Neuronal stem cell (in vitro differentiated cells): ENCODE measurements at regions not wholly inside any gene's neighbourhood (a gene's known extent, or its start where the extent isn't known, plus 50 kb on each side); places are given as distances from the start of the nearest gene placed in this dataset.
A peak's percentile ranks its signal among the peaks of the same experiment; 100 is the strongest.

Experiments
- DNase-seq: peaks from one replicate; pipeline ENCODE4 v3.0.0-alpha.2; 2013; ENCODE audit warnings: low spot score
- H2AFZ ChIP-seq: one replicate; pipeline ENCODE4 v1.6.1; 2013; ENCODE audit warnings: mild to moderate bottlenecking, low read length, inconsistent platforms
- H2AK5ac ChIP-seq: 2 replicates; pipeline ENCODE4 v1.6.1; 2013; ENCODE audit warnings: low read depth, mild to moderate bottlenecking, inconsistent platforms, low read length, moderate library complexity, mixed read lengths
- H2BK120ac ChIP-seq: 2 replicates; pipeline ENCODE4 v1.6.1; 2013; ENCODE audit warnings: low read depth, mild to moderate bottlenecking, inconsistent platforms, low read length, moderate library complexity, mixed read lengths
- H2BK12ac ChIP-seq: one replicate; pipeline ENCODE4 v1.6.1; 2013; ENCODE audit warnings: low read length, inconsistent platforms
- H2BK15ac ChIP-seq: 2 replicates; pipeline ENCODE4 v1.6.1; 2013; ENCODE audit warnings: mild to moderate bottlenecking, low read length, inconsistent platforms, mixed read lengths
- H2BK5ac ChIP-seq: one replicate; pipeline ENCODE4 v1.6.1; 2013; ENCODE audit warnings: inconsistent platforms, mild to moderate bottlenecking, low read length, moderate library complexity
- H3K14ac ChIP-seq: one replicate; pipeline ENCODE4 v1.6.1; 2013; ENCODE audit warnings: low read length, inconsistent platforms
- H3K18ac ChIP-seq: 2 replicates; pipeline ENCODE4 v1.6.1; 2013; ENCODE audit warnings: low read length, inconsistent platforms
- H3K23ac ChIP-seq: 2 replicates; pipeline ENCODE4 v1.6.1; 2013; ENCODE audit warnings: low read depth, mild to moderate bottlenecking, mixed read lengths, low read length, inconsistent platforms; ENCODE audit not compliant: poor library complexity
- H3K27ac ChIP-seq: replicated peaks from 3 replicates; pipeline ENCODE4 v1.5.1; 2013; ENCODE audit warnings: low read length, inconsistent platforms
- H3K27me3 ChIP-seq, 3 experiments: 2 replicates each; pipeline ENCODE4 v1.6.1; 2013; ENCODE audit warnings: low read length in 3 of 3, mild to moderate bottlenecking in 2 of 3, inconsistent platforms in 1 of 3, low read depth in 1 of 3, mixed read lengths in 1 of 3, moderate library complexity in 1 of 3; ENCODE audit not compliant: control insufficient read depth in 3 of 3, insufficient read depth in 3 of 3
- H3K36me3 ChIP-seq, 2 donors: replicated peaks in 1 of 2; 2 replicates each; pipeline ENCODE4 v1.6.1; 2013; ENCODE audit warnings: low read length in 2 of 2; ENCODE audit not compliant: control insufficient read depth in 2 of 2, insufficient read depth in 2 of 2
- H3K4ac ChIP-seq: 2 replicates; pipeline ENCODE4 v1.6.1; 2013; ENCODE audit warnings: inconsistent platforms, mild to moderate bottlenecking, low read length, moderate library complexity
- H3K4me1 ChIP-seq, 2 donors: 1 replicate in 1 of 2; 2 replicates in 1 of 2; pipeline ENCODE4 v1.6.1; 2013; ENCODE audit warnings: low read length in 2 of 2, low read depth in 1 of 2; ENCODE audit not compliant: control insufficient read depth in 2 of 2, insufficient read depth in 1 of 2
- H3K4me2 ChIP-seq: one replicate; pipeline ENCODE4 v1.6.1; 2013; ENCODE audit warnings: mild to moderate bottlenecking, low read length, inconsistent platforms; ENCODE audit not compliant: insufficient read depth, poor library complexity, severe bottlenecking
- H3K4me3 ChIP-seq, 2 donors: 2 replicates each; pipeline ENCODE4 v1.5.1; 2013; ENCODE audit warnings: low read length in 2 of 2, mild to moderate bottlenecking in 2 of 2, inconsistent platforms in 1 of 2, moderate library complexity in 1 of 2
- H3K79me1 ChIP-seq: one replicate; pipeline ENCODE4 v1.6.1; 2013; ENCODE audit warnings: low read depth, mild to moderate bottlenecking, inconsistent platforms, low read length, moderate library complexity
- H3K9ac ChIP-seq: one replicate; pipeline ENCODE4 v1.6.1; 2013; ENCODE audit warnings: mild to moderate bottlenecking, low read depth, low read length, inconsistent platforms; ENCODE audit not compliant: poor library complexity
- H3K9me3 ChIP-seq, 2 donors: replicated peaks in 1 of 2; 2 replicates each; pipeline versions ENCODE3 to v1.6.1; 2013; ENCODE audit warnings: low read length in 2 of 2, mild to moderate bottlenecking in 2 of 2, inconsistent platforms in 1 of 2, low read depth in 1 of 2, mixed read lengths in 1 of 2, moderate library complexity in 1 of 2; ENCODE audit not compliant: control insufficient read depth in 2 of 2, insufficient read depth in 1 of 2
- H4K8ac ChIP-seq: one replicate; pipeline ENCODE4 v1.6.1; 2013; ENCODE audit warnings: low read depth, mild to moderate bottlenecking, inconsistent platforms, low read length, moderate library complexity
- H4K91ac ChIP-seq: one replicate; pipeline ENCODE4 v1.6.1; 2013; ENCODE audit warnings: low read length, low read depth, mild to moderate bottlenecking, inconsistent platforms; ENCODE audit not compliant: poor library complexity
- WGBS, 2 donors: extraction: QIAGEN DNeasy Blood & Tissue Kit; methylation state at CpG; one replicate each; pipeline ENCODE4 v1.1.7; 2013; ENCODE audit warnings: missing lambda C conversion rate in 2 of 2, mixed read lengths in 1 of 2; ENCODE audit not compliant: insufficient read length in 2 of 2, insufficient replicate concordance in 1 of 2; ENCODE audit errors: extremely low coverage in 2 of 2; 5-methylcytosine and 5-hydroxymethylcytosine counted together

DNA sequence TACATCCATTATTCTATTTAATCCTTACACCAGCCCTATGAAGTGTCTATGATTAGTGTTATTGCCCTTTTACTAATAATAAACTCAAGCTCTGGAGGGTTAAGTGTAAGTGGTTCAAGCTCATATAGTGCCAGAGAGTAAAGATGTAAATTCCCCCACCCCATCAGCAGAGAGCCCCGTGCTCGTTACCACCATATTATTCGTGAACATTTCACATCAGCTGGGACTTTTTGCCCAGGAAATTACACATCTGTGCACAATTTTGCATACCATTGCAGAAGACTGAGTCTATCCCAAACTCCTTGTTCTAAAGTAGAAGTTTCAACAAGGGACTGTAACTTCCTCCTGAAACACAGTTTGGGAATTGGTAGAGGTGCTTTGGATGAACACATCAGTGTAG, 220.1 kb downstream of the BCAS1 start:
- no peak overlapping the region for H2BK5ac ChIP-seq
- no peak overlapping the region for H3K4me3 ChIP-seq
- H3K23ac ChIP-seq = no peak overlapping the region
- H3K4me2 ChIP-seq = no peak overlapping the region
- no peak overlapping the region for H3K18ac ChIP-seq
- no peak overlapping the region for H2BK15ac ChIP-seq
- H3K9ac ChIP-seq = no peak overlapping the region
- H3K27ac ChIP-seq = no peak overlapping the region
- no peak overlapping the region for H2BK120ac ChIP-seq
- no peak overlapping the region for H2AK5ac ChIP-seq
- no peaks in the 10 kb centered on the region for H3K79me1 ChIP-seq
- no peak overlapping the region for H2BK12ac ChIP-seq
- no peak overlapping the region for H3K4ac ChIP-seq
- no peak overlapping the region for H2AFZ ChIP-seq
- no peaks in the 10 kb centered on the region for H3K27me3 ChIP-seq
- no peak for DNase-seq
- no peaks in the 10 kb centered on the region for H3K9me3 ChIP-seq
- no peak overlapping the region for H3K14ac ChIP-seq
- no peaks in the 10 kb centered on the region for H3K36me3 ChIP-seq
- WGBS, 2 donors = no CpG with 5 or more reads among the region's 3 CpGs
- H3K4me1 ChIP-seq = peaks cover 0 to 2% of the 10 kb centered on the region in 2 donors
- H4K91ac ChIP-seq = no peak overlapping the region
- H4K8ac ChIP-seq = no peak overlapping the region

DNA sequence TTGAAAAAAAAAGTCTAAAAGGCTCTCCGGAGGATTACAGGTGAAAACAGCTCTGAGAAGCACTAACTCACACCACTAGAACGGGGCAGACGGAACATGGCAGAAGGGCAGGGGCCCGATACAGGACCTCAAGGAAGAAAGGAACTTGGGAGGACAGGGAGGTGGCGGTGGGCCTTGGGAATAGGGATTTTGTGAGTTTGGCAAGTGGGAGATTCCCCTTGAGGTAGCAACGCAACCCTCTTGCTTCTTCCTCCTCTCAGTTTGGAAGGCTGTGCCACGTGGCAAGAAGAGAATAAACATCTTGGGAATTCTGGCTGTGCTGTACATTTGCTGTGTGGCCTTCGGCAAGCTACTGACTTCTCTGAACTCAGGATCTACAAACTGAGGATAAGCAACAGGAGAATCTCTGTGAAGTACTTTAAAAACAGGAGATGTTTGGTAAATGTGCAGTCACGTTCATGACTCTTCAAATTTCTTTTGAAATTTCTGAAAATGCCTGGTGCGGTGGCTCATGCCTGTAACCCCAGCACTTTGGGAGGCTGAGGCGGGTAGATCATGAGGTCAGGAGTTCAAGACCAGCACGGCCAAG, 220.8 kb downstream of the BCAS1 start:
- Histone ChIP-seq H3K9me3 (no peaks in the 10 kb centered on the region), H3K14ac (no peak overlapping the region), H3K4ac (no peak overlapping the region), H3K36me3 (no peaks in the 10 kb centered on the region), H3K4me3 (no peak overlapping the region), H3K4me2 (no peak overlapping the region), H3K4me1 (peaks cover 0 to 2% of the 10 kb centered on the region in 2 donors), H2AK5ac (peak overlapping the region; percentile 89), H3K27ac (no peak overlapping the region), H2BK15ac (peak overlapping the region; percentile 79), H2BK5ac (no peak overlapping the region), H4K8ac (no peak overlapping the region), H4K91ac (no peak overlapping the region), H2AFZ (no peak overlapping the region), H3K18ac (peak overlapping the region; percentile 36), H3K79me1 (no peaks in the 10 kb centered on the region), H3K9ac (no peak overlapping the region), H2BK12ac (no peak overlapping the region), H3K27me3 (no peaks in the 10 kb centered on the region), H3K23ac (no peak overlapping the region), H2BK120ac (no peak overlapping the region)
- DNase-seq = no peak
- no CpG with 5 or more reads among the region's 12 CpGs for WGBS, 2 donors

DNA sequence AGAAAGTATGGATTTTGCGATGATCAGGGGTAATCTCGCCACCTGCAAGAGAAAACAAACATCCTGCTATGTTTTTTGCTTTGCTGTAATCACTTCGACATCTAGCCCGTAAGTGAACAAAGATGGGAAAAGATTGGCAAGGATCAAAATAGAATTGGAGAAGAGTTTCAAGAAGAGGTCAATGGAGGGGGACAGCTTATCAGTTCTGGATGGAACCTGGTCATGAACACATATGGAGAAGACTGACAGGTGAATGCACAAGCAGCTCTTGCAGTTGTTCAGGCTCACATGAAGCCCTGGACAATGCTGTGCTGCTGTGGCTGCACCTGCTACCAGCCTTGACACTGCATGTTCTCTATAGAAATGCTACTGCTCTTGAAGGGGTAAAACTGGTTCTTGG, 222.1 kb downstream of the BCAS1 start:
- H3K4ac ChIP-seq = no peak overlapping the region
- WGBS, 2 donors = no CpG with 5 or more reads among the region's 4 CpGs

DNA sequence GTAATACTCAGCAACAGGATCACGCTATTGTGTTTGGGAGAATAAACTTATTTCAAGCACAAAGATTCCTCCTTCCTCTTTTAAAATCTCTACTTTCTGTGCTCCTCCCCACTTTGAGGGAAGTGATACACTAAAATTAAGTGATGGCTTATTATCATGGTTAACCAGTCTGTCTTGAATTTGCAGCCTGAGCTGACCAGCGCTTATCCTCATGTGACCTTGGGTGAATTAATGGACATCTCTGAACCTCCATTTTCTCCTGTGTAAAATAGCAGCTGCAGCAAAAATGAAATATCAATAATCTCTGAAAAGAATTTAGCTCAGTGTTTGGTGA, 222.6 kb downstream of the BCAS1 start:
- Histone ChIP-seq H3K14ac (no peak overlapping the region), H2BK120ac (no peak overlapping the region), H3K36me3 (no peaks in the 10 kb centered on the region), H3K4me1 (peaks cover 0 to 2% of the 10 kb centered on the region in 2 donors), H2BK5ac (no peak overlapping the region), H4K91ac (no peak overlapping the region), H4K8ac (no peak overlapping the region), H3K9ac (no peak overlapping the region), H3K9me3 (no peaks in the 10 kb centered on the region), H3K23ac (no peak overlapping the region), H3K4me2 (no peak overlapping the region), H2BK12ac (no peak overlapping the region), H3K4me3 (no peak overlapping the region), H2BK15ac (no peak overlapping the region), H2AK5ac (no peak overlapping the region), H3K4ac (no peak overlapping the region), H2AFZ (no peak overlapping the region), H3K79me1 (no peaks in the 10 kb centered on the region), H3K27ac (no peak overlapping the region), H3K27me3 (no peaks in the 10 kb centered on the region), H3K18ac (no peak overlapping the region)
- no CpG with 5 or more reads among the region's 2 CpGs for WGBS, 2 donors
- no peak for DNase-seq

More for the DNA sequence above, 222.1 kb downstream of the BCAS1 start:
- Histone ChIP-seq H3K4me2 (no peak overlapping the region), H2BK5ac (no peak overlapping the region), H3K14ac (no peak overlapping the region), H3K36me3 (no peaks in the 10 kb centered on the region), H3K4me1 (peaks cover 0 to 2% of the 10 kb centered on the region in 2 donors), H3K27me3 (no peaks in the 10 kb centered on the region), H3K9ac (no peak overlapping the region), H4K8ac (no peak overlapping the region), H3K27ac (no peak overlapping the region), H2AK5ac (no peak overlapping the region), H4K91ac (no peak overlapping the region), H3K4me3 (no peak overlapping the region), H3K18ac (no peak overlapping the region), H3K23ac (no peak overlapping the region), H3K9me3 (no peaks in the 10 kb centered on the region), H2BK12ac (no peak overlapping the region), H2BK15ac (no peak overlapping the region), H2BK120ac (no peak overlapping the region), H2AFZ (peak overlapping the region; percentile 5), H3K79me1 (no peaks in the 10 kb centered on the region)
- no peak for DNase-seq
